ENCODE measurements at regions not wholly inside any gene's neighbourhood (a gene's known extent, or its start where the extent isn't known, plus 50 kb on each side); places are given as distances from the start of the nearest gene placed in this dataset.

- POLR2A ChIA-PET, result no interaction called here
- Mint-ChIP-seq H3K9me3 (no peaks in the 10 kb centered on the region), H3K27me3 (peaks cover 12% of the 10 kb centered on the region), H3K27ac (no peak overlapping the region), H3K4me1 (no peaks in the 10 kb centered on the region), H3K4me3 (no peak overlapping the region), H3K36me3 (no peaks in the 10 kb centered on the region)
- ATAC-seq (ENCODE audit: low read depth), result no peak
- no peak for DNase-seq
Observed at GRCh38 chr2:145356056-145356455, 836.1 kb upstream of the ZEB2 start.

DNA sequence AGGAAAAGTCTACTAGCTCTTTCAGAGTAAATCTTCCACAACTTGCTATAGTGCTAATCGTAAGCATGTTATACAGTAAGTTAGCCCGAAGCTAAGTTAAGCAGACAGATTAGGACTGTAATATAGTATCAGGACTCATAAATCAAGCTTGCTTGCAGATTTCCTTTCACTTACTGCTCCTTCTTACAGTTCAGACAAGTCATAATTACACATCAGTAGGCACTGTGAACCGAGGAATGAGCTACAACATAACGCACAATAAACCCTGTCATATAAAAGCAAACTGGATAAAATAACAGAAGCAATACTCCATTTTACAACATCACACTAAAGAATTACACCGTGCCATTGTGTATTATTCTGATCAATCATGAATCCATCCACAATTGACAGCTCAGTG lies 832.6 kb upstream of the ZEB2 start:
- ATAC-seq (ENCODE audit: low read depth) (no peak), DNase-seq (no peak)
- POLR2A ChIA-PET, result no interaction called here
- no peaks in the 10 kb centered on the region for H3K36me3 Mint-ChIP-seq
- H3K9me3 Mint-ChIP-seq, result no peaks in the 10 kb centered on the region
- H3K4me1 Mint-ChIP-seq, result no peaks in the 10 kb centered on the region
- H3K27ac Mint-ChIP-seq, result no peak overlapping the region
- peaks cover 17% of the 10 kb centered on the region for H3K27me3 Mint-ChIP-seq
- no peak overlapping the region for H3K4me3 Mint-ChIP-seq

DNA sequence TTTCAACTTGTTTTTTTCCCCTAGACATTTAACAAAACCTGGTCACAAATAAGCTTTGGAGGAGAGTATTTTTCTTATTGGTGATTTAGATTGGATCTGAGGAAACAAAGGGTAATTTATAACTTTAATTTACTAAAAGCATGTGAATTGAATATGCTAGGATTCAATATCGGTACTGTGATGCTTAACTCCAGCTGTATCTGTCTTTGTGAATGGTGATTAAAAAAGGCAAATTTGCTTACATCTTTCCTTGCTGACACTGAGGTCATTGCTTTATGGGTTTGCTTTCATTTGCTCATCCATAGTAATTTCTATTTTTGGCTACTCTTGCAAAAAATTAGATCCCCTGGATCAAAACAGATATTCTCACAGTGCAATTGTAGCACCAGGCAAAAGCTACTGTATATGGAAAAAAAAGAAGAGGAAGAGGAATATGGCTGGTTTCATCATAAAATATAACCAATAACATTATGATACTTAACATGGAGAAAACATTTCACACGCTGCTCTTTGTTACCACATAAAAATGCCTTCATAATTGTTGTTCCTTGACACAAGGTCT lies 832.0 kb upstream of the ZEB2 start:
- Mint-ChIP-seq H3K9me3 (no peaks in the 10 kb centered on the region), H3K27ac (no peak overlapping the region), H3K27me3 (peaks cover 21% of the 10 kb centered on the region), H3K4me1 (no peaks in the 10 kb centered on the region), H3K4me3 (no peak overlapping the region), H3K36me3 (no peaks in the 10 kb centered on the region)
- no peak for ATAC-seq (ENCODE audit: low read depth)
- no peak for DNase-seq
- POLR2A ChIA-PET, result no interaction called here

DNA sequence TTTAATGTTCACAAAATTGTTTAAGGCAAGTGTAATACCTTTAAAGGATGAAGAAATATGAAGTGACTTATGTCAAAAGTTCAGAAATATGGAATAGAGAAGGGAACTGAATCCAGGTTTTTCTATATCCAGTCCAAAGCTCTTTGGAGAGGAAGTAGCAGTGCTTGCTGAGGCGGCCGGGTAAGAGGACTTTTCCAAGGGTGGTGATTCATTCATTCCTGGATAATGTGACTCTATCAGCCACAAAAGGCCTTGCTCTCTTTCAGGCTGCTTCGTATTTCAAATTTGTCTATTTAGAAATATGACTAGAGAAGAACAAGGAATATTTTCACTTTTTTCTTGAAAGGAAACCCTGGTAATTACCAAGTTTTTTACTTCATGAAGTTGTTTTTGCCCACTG lies 830.1 kb upstream of the ZEB2 start:
- H3K36me3 Mint-ChIP-seq, result no peaks in the 10 kb centered on the region
- POLR2A ChIA-PET, result no interaction called here

GRCh38 chr2:145344076-145344724 lies 824.3 kb upstream of the ZEB2 start:
- no peaks in the 10 kb centered on the region for H3K4me1 Mint-ChIP-seq
- H3K36me3 Mint-ChIP-seq, result no peaks in the 10 kb centered on the region
- H3K9me3 Mint-ChIP-seq, result peaks cover 6% of the 10 kb centered on the region
- H3K27me3 Mint-ChIP-seq, result peaks cover 20% of the 10 kb centered on the region
- DNase-seq (no peak), ATAC-seq (ENCODE audit: low read depth) (no peak)
- POLR2A ChIA-PET, result no interaction called here
- H3K4me3 Mint-ChIP-seq, result no peak overlapping the region
- no peak overlapping the region for H3K27ac Mint-ChIP-seq

More for the DNA sequence above, 830.1 kb upstream of the ZEB2 start:
- Mint-ChIP-seq H3K4me1 (no peaks in the 10 kb centered on the region), H3K27me3 (peaks cover 16% of the 10 kb centered on the region), H3K27ac (no peak overlapping the region), H3K9me3 (no peaks in the 10 kb centered on the region), H3K4me3 (no peak overlapping the region)
- ATAC-seq (ENCODE audit: low read depth) (no peak), DNase-seq (no peak)

- ATAC-seq (ENCODE audit: low read depth) (no peak), DNase-seq (no peak)
- Mint-ChIP-seq H3K36me3 (no peaks in the 10 kb centered on the region), H3K9me3 (peaks cover 6% of the 10 kb centered on the region), H3K27me3 (peaks cover 20% of the 10 kb centered on the region), H3K4me1 (no peaks in the 10 kb centered on the region), H3K4me3 (no peak overlapping the region), H3K27ac (no peak overlapping the region)
- POLR2A ChIA-PET, result no interaction called here
Observed at GRCh38 chr2:145343287-145343686, 823.4 kb upstream of the ZEB2 start.

DNA sequence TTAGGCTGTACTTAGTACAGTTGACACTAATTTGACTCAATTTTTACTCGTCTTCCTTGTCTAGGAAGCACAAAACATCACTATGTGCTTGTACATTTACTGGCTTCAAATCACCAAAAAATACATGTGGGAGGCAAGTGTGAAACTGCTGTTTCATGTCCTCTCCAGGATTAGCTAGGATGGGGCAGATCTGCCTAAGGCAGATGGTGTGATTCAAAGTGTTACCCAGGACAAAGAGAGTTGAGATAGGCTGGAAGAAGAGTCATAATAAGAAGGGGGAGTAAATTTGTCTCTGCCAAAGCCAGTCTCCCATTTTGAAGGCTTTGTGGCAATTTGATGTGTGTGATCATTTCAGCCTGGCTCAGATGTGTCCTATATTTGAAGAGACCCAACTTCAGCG lies 821.6 kb upstream of the ZEB2 start:
- no peaks in the 10 kb centered on the region for H3K36me3 Mint-ChIP-seq
- H3K27me3 Mint-ChIP-seq, result peaks cover 17% of the 10 kb centered on the region
- peaks cover 6% of the 10 kb centered on the region for H3K9me3 Mint-ChIP-seq
- H3K27ac Mint-ChIP-seq, result no peak overlapping the region
- no peak for ATAC-seq (ENCODE audit: low read depth)
- H3K4me3 Mint-ChIP-seq, result no peak overlapping the region
- POLR2A ChIA-PET, result no interaction called here
- H3K4me1 Mint-ChIP-seq, result no peaks in the 10 kb centered on the region
- DNase-seq, result no peak

DNA sequence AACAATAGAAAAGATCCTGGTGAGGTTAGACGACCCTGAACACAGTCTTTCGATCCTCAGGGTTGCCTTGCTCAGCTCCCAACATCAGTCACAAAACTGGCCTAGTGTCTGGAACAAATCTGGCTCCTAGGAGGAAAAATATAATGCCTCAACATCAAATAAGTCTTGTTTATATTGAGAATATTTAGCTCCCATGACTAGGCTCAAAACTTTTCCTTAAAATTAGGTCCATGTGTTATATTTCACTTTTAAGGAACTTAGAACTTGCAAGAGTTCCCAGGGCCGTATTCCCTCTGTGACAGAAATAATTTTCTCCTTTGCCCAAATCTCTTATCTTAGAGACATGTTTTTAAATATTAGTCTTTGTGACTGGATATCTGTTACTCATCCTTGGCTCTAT lies 819.7 kb upstream of the ZEB2 start:
- Mint-ChIP-seq H3K4me1 (no peaks in the 10 kb centered on the region), H3K4me3 (no peak overlapping the region), H3K36me3 (no peaks in the 10 kb centered on the region), H3K9me3 (peaks cover 6% of the 10 kb centered on the region), H3K27me3 (peaks cover 26% of the 10 kb centered on the region), H3K27ac (no peak overlapping the region)
- POLR2A ChIA-PET, result no interaction called here
- ATAC-seq (ENCODE audit: low read depth) (no peak), DNase-seq (no peak)

GRCh38 chr2:145332210-145332898 lies 812.4 kb upstream of the ZEB2 start:
- DNase-seq (no peak), ATAC-seq (ENCODE audit: low read depth) (no peak)
- peaks cover 35% of the 10 kb centered on the region for H3K27me3 Mint-ChIP-seq
- POLR2A ChIA-PET, result interaction anchor here (0.7 kb wide), 1 partner anchor 16 kb away, joined by 3 read pairs; no protein-coding TSS in a partner anchor
- H3K27ac Mint-ChIP-seq, result no peak overlapping the region
- H3K9me3 Mint-ChIP-seq, result peaks cover 2% of the 10 kb centered on the region
- no peaks in the 10 kb centered on the region for H3K4me1 Mint-ChIP-seq
- H3K36me3 Mint-ChIP-seq, result no peaks in the 10 kb centered on the region
- H3K4me3 Mint-ChIP-seq, result no peak overlapping the region

- H3K36me3 Mint-ChIP-seq, result no peaks in the 10 kb centered on the region
- H3K4me3 Mint-ChIP-seq, result no peak overlapping the region
- POLR2A ChIA-PET, result no interaction called here
- peaks cover 32% of the 10 kb centered on the region for H3K27me3 Mint-ChIP-seq
- H3K27ac Mint-ChIP-seq, result no peak overlapping the region
- peaks cover 4% of the 10 kb centered on the region for H3K4me1 Mint-ChIP-seq
- H3K9me3 Mint-ChIP-seq, result peaks cover 2% of the 10 kb centered on the region
- ATAC-seq (ENCODE audit: low read depth) (no peak), DNase-seq (no peak)
Observed at GRCh38 chr2:145329971-145330370, 810.1 kb upstream of the ZEB2 start.

DNA sequence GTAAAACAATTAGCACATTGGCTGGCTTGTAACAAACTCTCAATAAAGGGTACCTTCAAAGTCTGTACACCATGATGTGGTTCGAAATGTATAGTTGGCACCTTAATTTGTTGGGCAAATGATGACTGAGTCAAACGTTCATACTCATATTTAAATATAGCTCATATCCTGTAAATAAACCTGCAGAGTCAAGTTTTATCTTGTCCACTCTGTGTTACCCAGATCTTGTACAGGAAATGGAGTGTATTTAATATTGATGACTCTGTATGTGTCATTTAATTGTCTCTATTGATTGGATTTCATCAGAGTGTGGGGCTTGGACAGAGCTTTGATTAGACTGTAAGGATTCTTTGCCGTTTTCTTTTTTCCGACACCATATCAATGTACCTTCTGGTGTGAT lies 805.6 kb upstream of the ZEB2 start:
- Mint-ChIP-seq H3K4me3 (no peak overlapping the region), H3K4me1 (peaks cover 24% of the 10 kb centered on the region), H3K36me3 (peaks cover 1% of the 10 kb centered on the region), H3K27ac (no peak overlapping the region), H3K27me3 (peaks cover 36% of the 10 kb centered on the region), H3K9me3 (peaks cover 2% of the 10 kb centered on the region)
- POLR2A ChIA-PET, result no interaction called here
- no peak for DNase-seq
- no peak for ATAC-seq (ENCODE audit: low read depth)

DNA sequence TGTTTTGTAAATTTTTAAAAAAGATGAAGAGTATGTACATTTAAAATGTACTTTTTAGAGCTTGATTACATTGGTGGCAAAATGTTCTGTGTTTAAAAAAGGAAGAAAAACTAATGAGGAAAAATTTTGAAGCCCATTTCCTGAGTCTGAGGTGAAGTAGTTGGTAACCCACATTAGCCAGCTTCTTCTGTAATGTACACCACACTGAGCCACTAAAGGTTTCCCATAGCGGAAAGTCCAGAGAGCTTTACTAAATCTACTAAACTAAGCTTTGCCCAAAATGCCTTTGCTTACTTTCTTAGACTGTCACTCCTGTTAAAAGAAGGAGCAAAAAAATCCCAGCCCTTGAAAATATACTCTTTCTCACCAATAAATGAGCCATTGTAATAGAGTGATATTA lies 804.8 kb upstream of the ZEB2 start:
- H3K4me1 Mint-ChIP-seq, result peaks cover 24% of the 10 kb centered on the region
- no peak for ATAC-seq (ENCODE audit: low read depth)
- peak overlapping the region; percentile 13 for H3K27ac Mint-ChIP-seq
- H3K36me3 Mint-ChIP-seq, result peaks cover 1% of the 10 kb centered on the region
- peak overlapping the region; percentile 5 for H3K4me3 Mint-ChIP-seq
- DNase-seq, result no peak
- peaks cover 30% of the 10 kb centered on the region for H3K27me3 Mint-ChIP-seq
- H3K9me3 Mint-ChIP-seq, result peaks cover 2% of the 10 kb centered on the region
- POLR2A ChIA-PET, result no interaction called here

DNA sequence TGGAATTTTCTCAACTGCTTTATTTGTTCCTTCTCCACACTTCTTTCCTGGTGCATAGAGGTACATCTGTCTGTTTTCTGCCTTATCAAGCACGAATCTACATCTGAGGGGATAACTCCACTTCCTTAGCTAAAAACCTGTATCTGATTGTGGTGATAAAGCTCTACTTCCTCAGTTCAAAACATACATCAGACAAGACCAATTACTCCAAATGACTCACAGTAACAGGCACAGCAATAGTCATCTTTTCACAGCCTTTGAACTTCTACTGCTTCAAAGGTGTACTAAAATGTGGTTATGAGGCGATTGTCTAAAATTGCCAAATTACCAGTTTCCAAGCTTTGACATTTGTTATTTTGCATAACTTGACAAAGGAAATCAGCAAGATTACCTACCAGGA lies 803.6 kb upstream of the ZEB2 start:
- POLR2A ChIA-PET, result no interaction called here
- H3K36me3 Mint-ChIP-seq, result peaks cover 1% of the 10 kb centered on the region
- peak; percentile 98 for ATAC-seq (ENCODE audit: low read depth)

DNA sequence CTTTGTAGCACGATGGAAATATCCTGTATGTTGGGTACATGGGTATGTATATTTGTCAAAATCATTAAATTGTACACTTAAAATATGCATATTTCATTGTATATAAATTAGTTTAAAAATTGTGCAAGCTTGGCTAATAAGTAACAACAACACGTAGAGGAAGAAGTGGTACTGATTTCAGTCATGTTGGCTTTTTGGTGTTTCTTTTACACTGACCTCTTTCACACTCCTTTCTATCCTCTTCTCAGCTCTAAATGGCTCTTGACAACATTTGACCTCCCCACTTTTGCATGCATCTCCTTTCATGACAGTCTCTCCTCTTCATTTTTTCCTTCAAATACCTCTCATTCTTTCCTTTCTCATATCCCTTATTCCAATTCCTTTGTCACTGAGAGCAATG lies 801.4 kb upstream of the ZEB2 start:
- H3K4me3 Mint-ChIP-seq, result no peak overlapping the region
- H3K36me3 Mint-ChIP-seq, result peaks cover 1% of the 10 kb centered on the region
- peaks cover 22% of the 10 kb centered on the region for H3K27me3 Mint-ChIP-seq
- POLR2A ChIA-PET, result no interaction called here
- peaks cover 2% of the 10 kb centered on the region for H3K9me3 Mint-ChIP-seq
- no peak overlapping the region for H3K27ac Mint-ChIP-seq
- no peak for DNase-seq
- ATAC-seq (ENCODE audit: low read depth), result no peak
- peaks cover 24% of the 10 kb centered on the region for H3K4me1 Mint-ChIP-seq

More for the DNA sequence above, 803.6 kb upstream of the ZEB2 start:
- peak overlapping the region; percentile 49 for H3K27ac Mint-ChIP-seq
- peaks cover 24% of the 10 kb centered on the region for H3K4me1 Mint-ChIP-seq
- peaks cover 25% of the 10 kb centered on the region for H3K27me3 Mint-ChIP-seq
- H3K4me3 Mint-ChIP-seq, result peak overlapping the region; percentile 31
- no peak for DNase-seq
- peaks cover under 1% of the 10 kb centered on the region for H3K9me3 Mint-ChIP-seq

Measured in activated naive CD8-positive, alpha-beta T cell treated with anti-CD3 and anti-CD28 coated beads, Interleukin-2, amount 10 ng/mL, durations not matched to agents 7 days and 5 days (primary cell).